ENCODE measurements at regions not wholly inside any gene's neighbourhood (a gene's known extent, or its start where the extent isn't known, plus 50 kb on each side); places are given as distances from the start of the nearest gene placed in this dataset.

- H3K4me3 ChIP-seq (ENCODE audit: extremely low read depth in 1 of 4, insufficient read depth in 2 of 4, low read depth in 3 of 4, low read length in 4 of 4): no peak overlapping the region
- no peak overlapping the region for H2BK20ac ChIP-seq (ENCODE audit: low read length)
- no peak overlapping the region for H2BK120ac ChIP-seq (replicated peaks; ENCODE audit: low read depth, low read length)
- no peak overlapping the region for H3K14ac ChIP-seq (ENCODE audit: insufficient read length)
- no peaks in the 10 kb centered on the region for H3K79me2 ChIP-seq (ENCODE audit: control insufficient read depth in 1 of 2, insufficient read depth in 2 of 2, low read length in 2 of 2)
- H4K5ac ChIP-seq (ENCODE audit: insufficient read length, low read depth, low read length): no peak overlapping the region
- no peak overlapping the region for H3K56ac ChIP-seq (replicated peaks; ENCODE audit: insufficient read length, low read depth, low read length)
- no peak overlapping the region for H3K18ac ChIP-seq (ENCODE audit: extremely low read depth, low read length)
- H2BK15ac ChIP-seq (ENCODE audit: low read length): no peak overlapping the region
- no peak overlapping the region for H3K9ac ChIP-seq (replicated peaks in 1 of 4; ENCODE audit: extremely low read depth in 1 of 4, low read depth in 3 of 4, low read length in 3 of 4)
- H4K20me1 ChIP-seq (replicated peaks in 1 of 2; ENCODE audit: control insufficient read depth in 1 of 2, insufficient read depth in 2 of 2, low read length in 2 of 2): no peaks in the 10 kb centered on the region
- no peaks in the 10 kb centered on the region for H3K9me3 ChIP-seq (ENCODE audit: insufficient read depth in 2 of 2, low read depth in 1 of 2, low read length in 1 of 2)
- H3K4me1 ChIP-seq (replicated peaks in 1 of 4; ENCODE audit: control insufficient read depth in 3 of 4, insufficient read depth in 4 of 4, low read length in 3 of 4): peaks cover 0 to 4% (median 1%) of the 10 kb centered on the region in 4 experiments; a peak in 2 of 7 replicates
- H4K8ac ChIP-seq (ENCODE audit: extremely low read depth, insufficient read depth, low read length): no peak overlapping the region
- no peak overlapping the region for H3K4me2 ChIP-seq (ENCODE audit: insufficient read depth in 1 of 2, low read depth in 2 of 2, low read length in 2 of 2)
- H2AK5ac ChIP-seq (ENCODE audit: low read depth, low read length): no peak overlapping the region
- no peaks in the 10 kb centered on the region; the same call in 1 of the 2 replicates for H3K23me2 ChIP-seq (ENCODE audit: low read depth, low read length)
- WGBS, 2 experiments (ENCODE audit: extremely low coverage in 1 of 2, insufficient coverage in 1 of 2, insufficient read length in 1 of 2, insufficient replicate concordance in 2 of 2, low coverage in 1 of 2, low lambda C conversion rate in 2 of 2, missing lambda C conversion rate in 1 of 2): 100% methylated on average over 1 of the region's 1 CpG; no CpG with 5 or more reads in 1 of the 2 experiments
- H3K79me1 ChIP-seq (ENCODE audit: low read depth, low read length): no peaks in the 10 kb centered on the region
- CTCF ChIA-PET (ENCODE audit: partially characterized antibody): interaction anchor here (1.9 kb wide), 1 partner anchor 22 kb away, joined by 7 read pairs; no protein-coding TSS in a partner anchor
- H3K27me3 ChIP-seq (replicated peaks in 1 of 4; ENCODE audit: control insufficient read depth in 3 of 4, extremely low read depth in 1 of 4, insufficient read depth in 3 of 4, low read length in 3 of 4): no peaks in the 10 kb centered on the region
- no peak overlapping the region for H4K91ac ChIP-seq (replicated peaks; ENCODE audit: insufficient read length, low read length)
- no peak overlapping the region for H2BK5ac ChIP-seq (ENCODE audit: low read depth, low read length)
- DNase-seq (ENCODE audit: low read depth in 1 of 2, low spot score in 2 of 2) (no peak), FAIRE-seq (no peak)
- no peaks in the 10 kb centered on the region; a peak in 1 of 8 replicates for H3K36me3 ChIP-seq (ENCODE audit: control insufficient read depth in 2 of 4, insufficient read depth in 4 of 4, low read length in 3 of 4)
- H2BK12ac ChIP-seq (ENCODE audit: low read depth, low read length): no peak overlapping the region
- H3K4ac ChIP-seq (replicated peaks; ENCODE audit: insufficient read length, low read depth, low read length): no peak overlapping the region
- no peak overlapping the region for H3K23ac ChIP-seq (ENCODE audit: insufficient read length)
- POLR2A ChIA-PET (ENCODE audit: partially characterized antibody): no interaction called here
- no peak overlapping the region for H2AFZ ChIP-seq (ENCODE audit: low read length)
- H3K27ac ChIP-seq (ENCODE audit: low read depth, low read length): no peak overlapping the region
- no peak for TF ChIP-seq HDAC6 (IDR thresholded peaks at IDR 0.05; ENCODE audit: low read depth, low read length)
- TF ChIP-seq CEBPB (IDR thresholded peaks at IDR 0.05; ENCODE audit: low read depth, low read length): no peak
- no peak for TF ChIP-seq MAFK (IDR thresholded peaks at IDR 0.05; ENCODE audit: low read depth, low read length)
- no peak for TF ChIP-seq RNF2 (IDR thresholded peaks at IDR 0.05; ENCODE audit: borderline replicate concordance, low read depth, low read length, missing control alignments, poor library complexity, severe bottlenecking)
- TF ChIP-seq CREB1 (IDR thresholded peaks at IDR 0.05): no peak
- TF ChIP-seq USF2 (IDR thresholded peaks at IDR 0.05; ENCODE audit: low read length): no peak
- TF ChIP-seq TAF1 (IDR thresholded peaks at IDR 0.05; ENCODE audit: low read depth, low read length): no peak
- TF ChIP-seq YY1 (IDR thresholded peaks at IDR 0.05; ENCODE audit: low read depth, low read length): no peak
- TF ChIP-seq EP300 (IDR thresholded peaks at IDR 0.05; ENCODE audit: borderline replicate concordance in 1 of 2, low read depth in 2 of 2, low read length in 2 of 2): no peak
- no peak for TF ChIP-seq GABPA (IDR thresholded peaks at IDR 0.05; ENCODE audit: borderline replicate concordance, insufficient read depth, low read length)
- no peak for TF ChIP-seq SRF (IDR thresholded peaks at IDR 0.05; ENCODE audit: low read depth, low read length)
- no peak for TF ChIP-seq ATF3 (IDR thresholded peaks at IDR 0.05; ENCODE audit: insufficient read depth, low read depth, low read length)
- no peak for TF ChIP-seq MAX (IDR thresholded peaks at IDR 0.05)
Measured at GRCh38 chr2:175823707-175824073, 178.4 kb downstream of the LNPK start.

Data from H1 (cell line).